GM12878 (cell line): ENCODE measurements at regions not wholly inside any gene's neighbourhood (a gene's known extent, or its start where the extent isn't known, plus 50 kb on each side); places are given as distances from the start of the nearest gene placed in this dataset.

ENCODE experiments used
- ATAC-seq: fragments of 200-7000 bp; cut with Tn5 transposase; 3 replicates; pipeline ENCODE4 v1.9.1; 2020; ENCODE audit warnings: mild to moderate bottlenecking, moderate library complexity
- BruUV-seq: library from RNA; stranded (reverse); fragments of 400-500 nt; replicated peaks from 2 replicates; lab custom pipeline; 2021; lab: Mats Ljungman, UMichigan
- CTCF ChIA-PET: fragments of 300-600 bp; sonication (Branson Sonifier 250); formaldehyde crosslinking; extraction: SDS; loops from one replicate; lab custom pipeline; 2021; ENCODE audit warnings: inconsistent platforms; lab: Yijun Ruan, JAX
- POLR2A ChIA-PET: fragments of 350-600 bp; formaldehyde crosslinking; extraction: SDS; loops from one replicate; lab custom pipeline; 2021; ENCODE audit warnings: inconsistent platforms; lab: Charles Lee
- RAD21 ChIA-PET: fragments of 300-600 bp; sonication (Branson Sonifier 250); formaldehyde crosslinking; loops from one replicate; lab custom pipeline; 2023; ENCODE audit warnings: antibody characterized with exemption; ENCODE audit not compliant: unreplicated experiment; lab: Charles Lee
- SMC1A ChIA-PET: fragments of 300-600 bp; sonication (Branson Sonifier 250); formaldehyde crosslinking; loops from one replicate; lab custom pipeline; 2023; ENCODE audit not compliant: unreplicated experiment, uncharacterized antibody; lab: Charles Lee
- DNase-seq: peaks from one replicate; pipeline ENCODE4 v3.0.0-alpha.2; 2011; ENCODE audit warnings: low read depth, low spot score
- FAIRE-seq: peaks from 3 replicates; lab custom pipeline; 2011; peaks lifted over from hg19 to GRCh38; lab: Jason Lieb, UNC
- H2AFZ ChIP-seq: 2 replicates; pipeline ENCODE4 v1.6.0; 2011; ENCODE audit warnings: low read depth, low read length, control low read depth; ENCODE audit not compliant: control insufficient read depth
- H3K27ac ChIP-seq: 2 replicates; pipeline ENCODE4 v1.5.1; 2011; ENCODE audit warnings: control low read depth; ENCODE audit not compliant: control insufficient read depth, insufficient read depth
- H3K27me3 ChIP-seq, 2 experiments: replicated peaks in 1 of 2; 2 replicates each; pipeline versions ENCODE4 v1.6.0 to v1.6.1; 2011; ENCODE audit warnings: low read length in 1 of 2; ENCODE audit not compliant: control insufficient read depth in 2 of 2, insufficient read depth in 2 of 2
- H3K36me3 ChIP-seq, 2 experiments: 2 replicates each; pipeline ENCODE4 v1.5.1; 2011; ENCODE audit warnings: low read length in 1 of 2; ENCODE audit not compliant: control insufficient read depth in 2 of 2, insufficient read depth in 2 of 2
- H3K4me1 ChIP-seq: 2 replicates; pipeline ENCODE4 v1.6.1; 2011; ENCODE audit warnings: mild to moderate bottlenecking, low read length, moderate library complexity, mixed read lengths; ENCODE audit not compliant: control insufficient read depth, insufficient read depth
- H3K4me2 ChIP-seq: 2 replicates; pipeline ENCODE4 v1.6.0; 2011; ENCODE audit warnings: control low read depth; ENCODE audit not compliant: control insufficient read depth, insufficient read depth
- H3K4me3 ChIP-seq: fragments of 200-600 bp; sonication (generic); 2 replicates; pipeline ENCODE4 v1.5.1; 2016
- H3K79me2 ChIP-seq: 2 replicates; pipeline ENCODE4 v1.6.0; 2011; ENCODE audit warnings: low read length; ENCODE audit not compliant: control insufficient read depth, insufficient read depth
- H3K9ac ChIP-seq: 2 replicates; pipeline ENCODE4 v1.8.0; 2011; ENCODE audit warnings: low read length, control low read depth, mixed read lengths; ENCODE audit not compliant: control insufficient read depth, insufficient read depth
- H3K9me3 ChIP-seq: replicated peaks from 3 replicates; pipeline ENCODE4 v1.5.1; 2011; ENCODE audit warnings: mild to moderate bottlenecking, low read length; ENCODE audit not compliant: control insufficient read depth, insufficient read depth
- H4K20me1 ChIP-seq: 2 replicates; pipeline ENCODE4 v1.6.0; 2011; ENCODE audit not compliant: control insufficient read depth, insufficient read depth
- BRCA1 ChIP-seq: IDR thresholded peaks from 2 replicates; pipeline ENCODE4 v1.6.1; 2011; ENCODE audit warnings: low read depth, low read length, improper control_type of control experiment
- CHD4 ChIP-seq: fragments of 200-600 bp; sonication (generic); IDR thresholded peaks from 2 replicates; pipeline ENCODE4 v1.6.1; 2016; ENCODE audit warnings: mild to moderate bottlenecking
- CREM ChIP-seq: IDR thresholded peaks from 2 replicates; pipeline ENCODE4 v1.6.1; 2014; ENCODE audit warnings: antibody characterized with exemption, low read depth
- ESRRA ChIP-seq: IDR thresholded peaks from 2 replicates; pipeline ENCODE4 v1.6.1; 2012; ENCODE audit warnings: mild to moderate bottlenecking, low read length, improper control_type of control experiment
- FOS ChIP-seq: IDR thresholded peaks from 3 replicates; pipeline ENCODE4 v1.6.1; 2011; ENCODE audit warnings: borderline replicate concordance; ENCODE audit not compliant: insufficient read length; ENCODE audit errors: extremely low read depth
- GABPA ChIP-seq: IDR thresholded peaks from 2 replicates; pipeline ENCODE4 v1.6.1; 2014; ENCODE audit warnings: antibody characterized with exemption, low read depth, mild to moderate bottlenecking, inconsistent platforms
- IKZF1 ChIP-seq: fragments of 450-650 bp; conservative IDR thresholded peaks from 2 replicates; pipeline ENCODE4 v1.6.1; 2017; ENCODE audit warnings: antibody characterized with exemption, mild to moderate bottlenecking
- IRF5 ChIP-seq: fragments of 450-650 bp; IDR thresholded peaks from 2 replicates; pipeline ENCODE4 v1.6.1; 2017; ENCODE audit warnings: borderline replicate concordance
- MXI1 ChIP-seq: fragments of 150-350 bp; IDR thresholded peaks from 2 replicates; pipeline ENCODE4 v1.6.1; 2011; ENCODE audit warnings: low read depth, mild to moderate bottlenecking, inconsistent platforms, low read length, improper control_type of control experiment
- NRF1 ChIP-seq: conservative IDR thresholded peaks from 2 replicates; pipeline ENCODE4 v1.6.1; 2011; ENCODE audit warnings: mild to moderate bottlenecking, low read depth, low read length, improper control_type of control experiment
- POLR2A ChIP-seq: IDR thresholded peaks from 2 replicates; pipeline ENCODE4 v1.6.1; 2011; ENCODE audit warnings: low read depth, mild to moderate bottlenecking, low read length
- SMARCA5 ChIP-seq: fragments of 450-650 bp; IDR thresholded peaks from 2 replicates; pipeline ENCODE4 v1.6.1; 2017; ENCODE audit warnings: mild to moderate bottlenecking
- SREBF1 ChIP-seq: IDR thresholded peaks from 2 replicates; pipeline ENCODE4 v1.6.1; 2012; ENCODE audit warnings: mild to moderate bottlenecking, low read length
- SRF ChIP-seq, 2 experiments: IDR thresholded peaks; 2 replicates each; pipeline ENCODE4 v1.6.1; 2011; ENCODE audit warnings: low read depth in 2 of 2, low read length in 2 of 2, mild to moderate bottlenecking in 1 of 2, moderate library complexity in 1 of 2
- SUZ12 ChIP-seq: fragments of 200-600 bp; sonication (generic); IDR thresholded peaks from one replicate; pipeline ENCODE4 v1.6.1; 2018; ENCODE audit warnings: antibody characterized with exemption, mild to moderate bottlenecking; ENCODE audit not compliant: unreplicated experiment
- TBL1XR1 ChIP-seq: IDR thresholded peaks from 2 replicates; pipeline ENCODE4 v1.6.1; 2012; ENCODE audit warnings: low read depth, low read length, improper control_type of control experiment
- USF2 ChIP-seq: IDR thresholded peaks from 2 replicates; pipeline ENCODE4 v1.6.1; 2011; ENCODE audit warnings: low read depth, low read length, improper control_type of control experiment, borderline replicate concordance
- ZBED1 ChIP-seq: IDR thresholded peaks from 2 replicates; pipeline ENCODE4 v1.6.1; 2016; ENCODE audit warnings: borderline replicate concordance
- ZNF274 ChIP-seq: IDR thresholded peaks from one replicate; pipeline ENCODE4 v1.8.0; 2011; ENCODE audit not compliant: insufficient read length, insufficient read depth
- ZSCAN29 ChIP-seq: fragments of 450-650 bp; IDR thresholded peaks from 2 replicates; pipeline ENCODE4 v1.6.1; 2017; ENCODE audit warnings: mild to moderate bottlenecking, moderate library complexity
- WGBS: methylation state at CpG from one replicate; pipeline ENCODE4 v1.1.6; 2016; ENCODE audit warnings: low lambda C conversion rate; ENCODE audit not compliant: insufficient replicate concordance, insufficient coverage; ENCODE audit errors: missing lambda C conversion rate; 5-methylcytosine and 5-hydroxymethylcytosine counted together
- in situ Hi-C: fragments of 300-500 bp; cut with MboI; formaldehyde crosslinking; loops from 9 replicates; pipeline ENCODE4 v1.14.3; 2018; ENCODE audit warnings: mixed read lengths
- intact Hi-C: fragments of 100-400 bp; cut with micrococcal nuclease; formaldehyde crosslinking; loops from one replicate; pipeline ENCODE4 v1.14.2; 2022; ENCODE audit not compliant: unreplicated experiment

- ChIA-PET POLR2A (interaction anchor here (0.6 kb wide), 1 partner anchor 25 kb away, joined by 4 read pairs; no protein-coding TSS in a partner anchor), SMC1A (interaction anchor here (0.6 to 0.8 kb wide), 2 partner anchors 16 to 75 kb away, joined by 3 to 4 read pairs; no protein-coding TSS in a partner anchor), RAD21 (no interaction called here), CTCF (interaction anchor here (0.6 kb wide), 1 partner anchor 735 kb away, joined by 4 read pairs; no protein-coding TSS in a partner anchor)
- Histone ChIP-seq H3K27me3 (no peaks in the 10 kb centered on the region), H3K9me3 (peaks cover 4% of the 10 kb centered on the region; the same call in 2 of the 3 replicates), H3K4me3 (no peak overlapping the region), H3K9ac (no peak overlapping the region), H3K36me3 (no peaks in the 10 kb centered on the region), H3K4me1 (peaks cover 23% of the 10 kb centered on the region), H2AFZ (no peak overlapping the region), H3K4me2 (no peak overlapping the region), H4K20me1 (no peaks in the 10 kb centered on the region), H3K79me2 (no peaks in the 10 kb centered on the region), H3K27ac (no peak overlapping the region)
- no peak for TF ChIP-seq CREM
- no peak for TF ChIP-seq BRCA1
- no peak for TF ChIP-seq NRF1
- no peak for TF ChIP-seq ZNF274
- no peak for TF ChIP-seq TBL1XR1
- TF ChIP-seq CHD4, result no peak
- TF ChIP-seq IRF5, result no peak
- TF ChIP-seq USF2, result no peak
- no peak for TF ChIP-seq GABPA
- no peak for TF ChIP-seq FOS
- TF ChIP-seq SMARCA5, result no peak
- TF ChIP-seq SRF (IDR thresholded peaks at IDR 0.05; ENCODE audit: low read depth in 2 of 2, low read length in 2 of 2), result no peak
- TF ChIP-seq ZBED1, result no peak
- TF ChIP-seq ZSCAN29, result no peak
- TF ChIP-seq SUZ12, result no peak
- TF ChIP-seq SREBF1, result no peak
- TF ChIP-seq POLR2A, result no peak
- no peak for TF ChIP-seq MXI1
- no peak for TF ChIP-seq ESRRA
- TF ChIP-seq IKZF1, result no peak
- ATAC-seq, result no peak
- DNase-seq, result no peak
- intact Hi-C loops (no loop called here), in situ Hi-C loops (no loop called here)
- BruUV-seq, result no TSS peak
- 81% methylated on average over 4 of the region's 4 CpGs for WGBS
- FAIRE-seq, result no peak
These were observed 54.4 kb upstream of the MSH6 start for GRCh38 chr2:47728551-47728950.
